ENCODE measurements at regions not wholly inside any gene's neighbourhood (a gene's known extent, or its start where the extent isn't known, plus 50 kb on each side); places are given as distances from the start of the nearest gene placed in this dataset.

DNA sequence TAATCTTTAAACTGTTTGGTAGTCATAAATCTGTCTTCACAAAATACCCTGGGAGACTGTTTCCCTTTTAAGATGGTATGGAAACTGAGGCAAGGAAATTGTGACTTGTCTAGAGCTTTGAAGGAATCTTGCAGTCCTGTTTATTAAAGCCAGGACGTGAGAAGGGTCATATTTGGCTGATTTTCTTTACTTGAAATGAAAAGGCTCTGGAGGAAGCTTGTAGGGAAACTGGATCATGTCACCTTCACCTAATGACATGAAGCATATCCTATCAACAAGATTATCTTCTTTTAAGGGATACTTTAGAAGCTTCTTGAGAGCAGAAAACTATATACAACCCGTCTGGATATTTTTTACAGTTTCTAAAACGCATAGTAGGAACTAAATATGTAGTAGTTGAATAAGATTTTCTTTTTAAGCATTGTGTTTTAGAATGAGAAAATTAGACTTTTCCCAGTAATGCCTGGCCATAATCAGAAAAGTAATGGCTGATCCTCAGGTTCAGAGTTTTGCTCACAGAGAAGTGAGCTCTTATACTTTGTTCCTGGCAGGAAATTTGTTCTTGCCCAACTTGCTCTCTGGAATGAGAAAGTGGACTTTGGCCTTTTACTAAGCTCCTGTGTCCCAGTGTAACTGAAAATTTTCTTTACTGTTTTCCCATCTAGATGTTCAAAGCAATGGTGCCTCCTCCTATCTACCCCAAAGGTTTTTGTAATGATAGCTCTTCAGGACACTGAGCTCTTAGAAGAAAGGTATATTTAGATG lies 136.8 kb upstream of the AFF2 start:
- no peak overlapping the region for H3K4me3 ChIP-seq (ENCODE audit: low read length)
- H3K27ac ChIP-seq (ENCODE audit: low read length) = no peak overlapping the region
- no peaks in the 10 kb centered on the region for H3K9me2 ChIP-seq (replicated peaks; ENCODE audit: low read length)
- no peaks in the 10 kb centered on the region for H3K27me3 ChIP-seq (ENCODE audit: low read length)
- H3K4me2 ChIP-seq (ENCODE audit: low read length) = no peak overlapping the region
- H4K20me1 ChIP-seq (ENCODE audit: low read length) = no peaks in the 10 kb centered on the region
- ATAC-seq (no peak), DNase-seq (no peak)
- H3K36me3 ChIP-seq (ENCODE audit: low read depth, low read length) = no peaks in the 10 kb centered on the region
- ChIA-PET POLR2A (ENCODE audit: unreplicated experiment) (no interaction called here), CTCF (no interaction called here)
- intact Hi-C loops (cut with micrococcal nuclease) = no loop called here
- H3K9me3 ChIP-seq (ENCODE audit: low read length) = no peaks in the 10 kb centered on the region
- H3F3A ChIP-seq (ENCODE audit: low read length, unreplicated experiment) = no peaks in the 10 kb centered on the region
- no peak overlapping the region for H3K9ac ChIP-seq (ENCODE audit: low read length)
- TF ChIP-seq EZH2phosphoT487 (IDR thresholded peaks at IDR 0.05; ENCODE audit: borderline replicate concordance, low read length) = no peak
- no peak for TF ChIP-seq EZH2 (IDR thresholded peaks at IDR 0.05; ENCODE audit: low read length, unreplicated experiment)
- no peak for TF ChIP-seq CTCF (conservative IDR thresholded peaks at IDR 0.05; ENCODE audit: low read depth, low read length)
- no peaks in the 10 kb centered on the region for H3K4me1 ChIP-seq (ENCODE audit: insufficient read depth, low read length)
- BruUV-seq (replicated peaks) = no TSS peak
- H2AFZ ChIP-seq (ENCODE audit: low read length) = no peak overlapping the region
- H3K79me2 ChIP-seq (ENCODE audit: low read length) = no peaks in the 10 kb centered on the region

DNA sequence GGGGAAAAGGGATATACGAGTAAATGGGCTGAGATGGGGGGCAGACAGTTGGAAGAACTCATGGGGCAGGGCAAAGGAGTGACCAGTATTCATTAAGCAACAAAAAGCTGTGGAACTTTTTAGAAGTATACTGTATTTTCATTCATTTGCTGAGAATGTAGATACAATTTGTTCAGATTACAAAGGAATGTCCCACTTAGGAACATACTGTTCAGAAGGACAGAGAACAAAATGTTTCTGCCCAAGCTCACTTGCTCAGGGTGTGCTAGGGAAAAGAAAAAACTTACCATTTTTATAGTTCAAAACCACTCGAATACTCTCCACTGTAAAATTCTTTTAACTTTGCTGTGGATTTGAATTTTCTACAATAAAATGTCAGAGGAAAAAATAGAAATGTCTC lies 135.2 kb upstream of the AFF2 start:
- Histone ChIP-seq H3K79me2 (ENCODE audit: low read length) (no peaks in the 10 kb centered on the region), H4K20me1 (ENCODE audit: low read length) (no peaks in the 10 kb centered on the region), H3F3A (ENCODE audit: low read length, unreplicated experiment) (no peaks in the 10 kb centered on the region), H3K36me3 (ENCODE audit: low read depth, low read length) (no peaks in the 10 kb centered on the region), H3K9me2 (replicated peaks; ENCODE audit: low read length) (no peaks in the 10 kb centered on the region), H3K9ac (ENCODE audit: low read length) (no peak overlapping the region), H3K27ac (ENCODE audit: low read length) (no peak overlapping the region), H3K9me3 (ENCODE audit: low read length) (no peaks in the 10 kb centered on the region), H3K4me1 (ENCODE audit: insufficient read depth, low read length) (no peaks in the 10 kb centered on the region), H2AFZ (ENCODE audit: low read length) (no peak overlapping the region), H3K4me3 (ENCODE audit: low read length) (no peak overlapping the region), H3K4me2 (ENCODE audit: low read length) (no peak overlapping the region), H3K27me3 (ENCODE audit: low read length) (no peaks in the 10 kb centered on the region)
- POLR2A ChIA-PET (ENCODE audit: unreplicated experiment) = no interaction called here
- ATAC-seq (no peak), DNase-seq (no peak)
- TF ChIP-seq EZH2 (IDR thresholded peaks at IDR 0.05; ENCODE audit: low read length, unreplicated experiment) (no peak), EZH2phosphoT487 (IDR thresholded peaks at IDR 0.05; ENCODE audit: borderline replicate concordance, low read length) (no peak), CTCF (conservative IDR thresholded peaks at IDR 0.05; ENCODE audit: low read depth, low read length) (no peak)
- intact Hi-C loops (cut with micrococcal nuclease) = no loop called here
- BruUV-seq (replicated peaks) = no TSS peak
- CTCF ChIA-PET = no interaction called here

- POLR2A ChIA-PET (ENCODE audit: unreplicated experiment) = no interaction called here
- no peak for DNase-seq
Observed at GRCh38 chrX:148371291-148371690, 129.1 kb upstream of the AFF2 start.

More at GRCh38 chrX:148371291-148371690, 129.1 kb upstream of the AFF2 start:
- no peaks in the 10 kb centered on the region for H3F3A ChIP-seq (ENCODE audit: low read length, unreplicated experiment)
- no peaks in the 10 kb centered on the region for H3K79me2 ChIP-seq (ENCODE audit: low read length)
- H3K27me3 ChIP-seq (ENCODE audit: low read length) = no peaks in the 10 kb centered on the region
- no peak overlapping the region for H3K9ac ChIP-seq (ENCODE audit: low read length)
- no TSS peak for BruUV-seq (replicated peaks)
- no peaks in the 10 kb centered on the region for H3K4me1 ChIP-seq (ENCODE audit: insufficient read depth, low read length)
- no peak overlapping the region for H3K4me3 ChIP-seq (ENCODE audit: low read length)
- ATAC-seq = no peak
- no peak overlapping the region for H3K4me2 ChIP-seq (ENCODE audit: low read length)
- H3K9me2 ChIP-seq (replicated peaks; ENCODE audit: low read length) = no peaks in the 10 kb centered on the region
- TF ChIP-seq CTCF (conservative IDR thresholded peaks at IDR 0.05; ENCODE audit: low read depth, low read length) (no peak), EZH2 (IDR thresholded peaks at IDR 0.05; ENCODE audit: low read length, unreplicated experiment) (no peak), EZH2phosphoT487 (IDR thresholded peaks at IDR 0.05; ENCODE audit: borderline replicate concordance, low read length) (no peak)
- no peaks in the 10 kb centered on the region for H3K36me3 ChIP-seq (ENCODE audit: low read depth, low read length)
- CTCF ChIA-PET = no interaction called here
- H2AFZ ChIP-seq (ENCODE audit: low read length) = no peak overlapping the region
- H4K20me1 ChIP-seq (ENCODE audit: low read length) = no peaks in the 10 kb centered on the region
- intact Hi-C loops (cut with micrococcal nuclease) = no loop called here
- H3K27ac ChIP-seq (ENCODE audit: low read length) = no peak overlapping the region
- no peaks in the 10 kb centered on the region for H3K9me3 ChIP-seq (ENCODE audit: low read length)

Data from PC-3 (cell line).